Keratinocyte (primary cell): ENCODE measurements at regions not wholly inside any gene's neighbourhood (a gene's known extent, or its start where the extent isn't known, plus 50 kb on each side); places are given as distances from the start of the nearest gene placed in this dataset.

Experiments
- EZH2 ChIP-seq: IDR thresholded peaks from one replicate; pipeline ENCODE4 v1.6.1; 2012; ENCODE audit warnings: inconsistent platforms, mild to moderate bottlenecking, low read length, moderate library complexity
- TF ChIP-seq, protein P1 (sequence below), 3 experiments: IDR thresholded peaks in 1 of 3; conservative IDR thresholded peaks in 1 of 3; optimal IDR thresholded peaks in 1 of 3; 2 replicates in 2 of 3; 3 replicates in 1 of 3; pipeline versions ENCODE3 to v1.5.1; 2011; ENCODE audit warnings: low read length in 3 of 3, mild to moderate bottlenecking in 3 of 3, moderate library complexity in 2 of 3, control low read depth in 1 of 3, inconsistent platforms in 1 of 3; ENCODE audit not compliant: insufficient read depth in 2 of 3; ENCODE audit errors: extremely low read depth in 1 of 3

GRCh38 chr14:37816135-37816534 is 220.7 kb downstream of the TTC6 start:
- TF ChIP-seq, protein P1, sequence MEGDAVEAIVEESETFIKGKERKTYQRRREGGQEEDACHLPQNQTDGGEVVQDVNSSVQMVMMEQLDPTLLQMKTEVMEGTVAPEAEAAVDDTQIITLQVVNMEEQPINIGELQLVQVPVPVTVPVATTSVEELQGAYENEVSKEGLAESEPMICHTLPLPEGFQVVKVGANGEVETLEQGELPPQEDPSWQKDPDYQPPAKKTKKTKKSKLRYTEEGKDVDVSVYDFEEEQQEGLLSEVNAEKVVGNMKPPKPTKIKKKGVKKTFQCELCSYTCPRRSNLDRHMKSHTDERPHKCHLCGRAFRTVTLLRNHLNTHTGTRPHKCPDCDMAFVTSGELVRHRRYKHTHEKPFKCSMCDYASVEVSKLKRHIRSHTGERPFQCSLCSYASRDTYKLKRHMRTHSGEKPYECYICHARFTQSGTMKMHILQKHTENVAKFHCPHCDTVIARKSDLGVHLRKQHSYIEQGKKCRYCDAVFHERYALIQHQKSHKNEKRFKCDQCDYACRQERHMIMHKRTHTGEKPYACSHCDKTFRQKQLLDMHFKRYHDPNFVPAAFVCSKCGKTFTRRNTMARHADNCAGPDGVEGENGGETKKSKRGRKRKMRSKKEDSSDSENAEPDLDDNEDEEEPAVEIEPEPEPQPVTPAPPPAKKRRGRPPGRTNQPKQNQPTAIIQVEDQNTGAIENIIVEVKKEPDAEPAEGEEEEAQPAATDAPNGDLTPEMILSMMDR (optimal IDR thresholded peaks at IDR 0.05 in 1 of 3, IDR thresholded peaks at IDR 0.05 in 1 of 3, conservative IDR thresholded peaks at IDR 0.05 in 1 of 3; ENCODE audit: extremely low read depth in 1 of 3, insufficient read depth in 2 of 3, low read length in 3 of 3) = no peak
- TF ChIP-seq EZH2 = no peak
